ENCODE measurements at regions not wholly inside any gene's neighbourhood (a gene's known extent, or its start where the extent isn't known, plus 50 kb on each side); places are given as distances from the start of the nearest gene placed in this dataset.

GRCh38 chr5:143898381-143898780 lies 86.4 kb downstream of the HMHB1 start:
- no peaks in the 10 kb centered on the region for H3K4me1 ChIP-seq
- no peaks in the 10 kb centered on the region for H3K9me3 ChIP-seq
- intact Hi-C loops (cut with DNase I; ENCODE audit: low total_unique reads) = no loop called here
- no peak overlapping the region for H3K4me3 ChIP-seq
- no peaks in the 10 kb centered on the region for H3K27me3 ChIP-seq (replicated peaks in 1 of 7)
- H3K27ac ChIP-seq = no peak overlapping the region
- no peaks in the 10 kb centered on the region for H3K36me3 ChIP-seq
- DNase-seq = no peak
- 75 to 91% (median 82%) methylated on average over 1 of the region's 1 CpG for WGBS, 5 donors
- TF ChIP-seq POLR2A (IDR thresholded peaks at IDR 0.05) (no peak), CTCF (IDR thresholded peaks at IDR 0.05 in 8 of 11, conservative IDR thresholded peaks at IDR 0.05 in 3 of 11) (no peak), POLR2AphosphoS5 (IDR thresholded peaks at IDR 0.05) (no peak)

- Histone ChIP-seq H3K4me3 (no peak overlapping the region), H3K27ac (no peak overlapping the region), H3K27me3 (replicated peaks in 1 of 7) (no peaks in the 10 kb centered on the region), H3K4me1 (no peaks in the 10 kb centered on the region), H3K36me3 (no peaks in the 10 kb centered on the region), H3K9me3 (no peaks in the 10 kb centered on the region)
- 55 to 71% (median 60%) methylated on average over 6 of the region's 6 CpGs for WGBS, 5 donors
- DNase-seq = no peak
- intact Hi-C loops (cut with DNase I; ENCODE audit: low total_unique reads) = no loop called here
- TF ChIP-seq CTCF (IDR thresholded peaks at IDR 0.05 in 8 of 11, conservative IDR thresholded peaks at IDR 0.05 in 3 of 11) (no peak), POLR2A (IDR thresholded peaks at IDR 0.05) (no peak), POLR2AphosphoS5 (IDR thresholded peaks at IDR 0.05) (no peak)
Measured at GRCh38 chr5:143898916-143899591, 87.1 kb downstream of the HMHB1 start.

- 92 to 100% (median 98%) methylated on average over 1 of the region's 1 CpG for WGBS, 5 donors
- intact Hi-C loops (cut with DNase I; ENCODE audit: low total_unique reads) = no loop called here
- H3K9me3 ChIP-seq = no peaks in the 10 kb centered on the region
Measured at GRCh38 chr5:143908959-143909358, 97.0 kb downstream of the HMHB1 start.

More at GRCh38 chr5:143908959-143909358, 97.0 kb downstream of the HMHB1 start:
- Histone ChIP-seq H3K27me3 (replicated peaks in 1 of 7) (peaks cover 0 to 3% (median 0%) of the 10 kb centered on the region in 7 donors), H3K27ac (no peak overlapping the region), H3K36me3 (no peaks in the 10 kb centered on the region), H3K4me3 (no peak overlapping the region), H3K4me1 (no peaks in the 10 kb centered on the region)
- DNase-seq = no peak
- TF ChIP-seq CTCF (IDR thresholded peaks at IDR 0.05 in 8 of 11, conservative IDR thresholded peaks at IDR 0.05 in 3 of 11) (no peak), POLR2AphosphoS5 (IDR thresholded peaks at IDR 0.05) (no peak), POLR2A (IDR thresholded peaks at IDR 0.05) (no peak)
